ENCODE measurements at regions not wholly inside any gene's neighbourhood (a gene's known extent, or its start where the extent isn't known, plus 50 kb on each side); places are given as distances from the start of the nearest gene placed in this dataset.

DNA sequence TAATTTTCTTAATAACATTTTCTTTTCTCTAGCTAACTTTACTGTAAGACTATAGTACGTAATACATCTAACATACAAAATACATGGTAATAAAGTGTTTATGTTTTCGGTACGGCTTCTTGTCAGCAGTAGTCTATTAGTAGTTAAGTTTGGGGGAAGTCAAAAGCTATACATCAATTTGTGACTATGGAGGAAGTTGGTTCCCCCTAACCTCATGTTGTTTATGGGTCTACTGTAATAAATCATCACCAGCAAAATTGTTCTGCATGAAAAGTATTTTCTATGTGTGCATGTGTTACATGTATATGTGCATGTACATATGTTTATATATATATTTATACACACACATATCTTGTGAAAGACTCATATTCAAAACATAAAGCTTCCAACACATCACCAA is 303.0 kb downstream of the TRIB2 start:
- Histone ChIP-seq H3K79me2 (ENCODE audit: low read length) (no peaks in the 10 kb centered on the region), H3K36me3 (replicated peaks; ENCODE audit: insufficient read depth, low read length) (no peaks in the 10 kb centered on the region), H3K9me3 (replicated peaks; ENCODE audit: insufficient read depth, low read length) (no peaks in the 10 kb centered on the region), H3F3A (ENCODE audit: insufficient read depth, low read length) (no peaks in the 10 kb centered on the region), H3K4me2 (ENCODE audit: low read depth, low read length) (no peak overlapping the region), H4K20me1 (ENCODE audit: insufficient read depth, low read length) (no peaks in the 10 kb centered on the region), H3K9ac (ENCODE audit: low read length) (no peak overlapping the region), H2AFZ (ENCODE audit: low read length) (no peak overlapping the region), H3K9me2 (replicated peaks; ENCODE audit: insufficient read depth, low read length) (no peaks in the 10 kb centered on the region), H3K4me1 (ENCODE audit: low read length) (no peaks in the 10 kb centered on the region), H3K27me3 (replicated peaks; ENCODE audit: insufficient read depth, low read length) (no peaks in the 10 kb centered on the region), H3K4me3 (ENCODE audit: low read length) (no peak overlapping the region), H3K27ac (ENCODE audit: low read length) (no peak overlapping the region)
- TF ChIP-seq EZH2 (optimal IDR thresholded peaks at IDR 0.05; ENCODE audit: low read depth, low read length) = no peak
- no peak for TF ChIP-seq CTCF (IDR thresholded peaks at IDR 0.05; ENCODE audit: low read length)
- no peak for TF ChIP-seq EZH2phosphoT487 (IDR thresholded peaks at IDR 0.05; ENCODE audit: low read length)
- DNase-seq = no peak

DNA sequence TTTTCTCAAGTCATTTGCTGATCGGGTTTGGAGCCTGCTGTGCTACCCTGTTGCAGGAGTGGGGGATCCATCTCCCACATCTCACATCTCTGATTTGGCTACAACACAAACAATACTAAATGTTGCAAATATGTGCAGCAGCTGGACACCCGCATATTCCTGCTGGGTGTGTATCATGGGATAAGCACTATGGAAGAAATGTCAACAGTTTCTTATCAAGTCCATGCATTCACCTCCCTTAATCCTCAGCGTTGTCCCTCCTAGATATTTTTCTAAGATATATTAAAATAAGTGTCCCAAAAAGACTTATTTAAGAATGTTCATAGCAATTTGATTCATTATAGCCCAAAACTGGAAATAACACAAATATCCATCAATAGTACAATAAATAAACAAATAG is 303.7 kb downstream of the TRIB2 start:
- Histone ChIP-seq H2AFZ (ENCODE audit: low read length) (no peak overlapping the region), H3F3A (ENCODE audit: insufficient read depth, low read length) (no peaks in the 10 kb centered on the region), H3K9me2 (replicated peaks; ENCODE audit: insufficient read depth, low read length) (no peaks in the 10 kb centered on the region), H3K4me1 (ENCODE audit: low read length) (no peaks in the 10 kb centered on the region), H3K27ac (ENCODE audit: low read length) (no peak overlapping the region), H3K9ac (ENCODE audit: low read length) (no peak overlapping the region), H3K36me3 (replicated peaks; ENCODE audit: insufficient read depth, low read length) (no peaks in the 10 kb centered on the region), H3K4me2 (ENCODE audit: low read depth, low read length) (no peak overlapping the region), H3K27me3 (replicated peaks; ENCODE audit: insufficient read depth, low read length) (no peaks in the 10 kb centered on the region), H3K79me2 (ENCODE audit: low read length) (no peaks in the 10 kb centered on the region), H3K4me3 (ENCODE audit: low read length) (no peak overlapping the region), H4K20me1 (ENCODE audit: insufficient read depth, low read length) (no peaks in the 10 kb centered on the region), H3K9me3 (replicated peaks; ENCODE audit: insufficient read depth, low read length) (no peaks in the 10 kb centered on the region)
- no peak for TF ChIP-seq CTCF (IDR thresholded peaks at IDR 0.05; ENCODE audit: low read length)
- TF ChIP-seq EZH2phosphoT487 (IDR thresholded peaks at IDR 0.05; ENCODE audit: low read length) = no peak
- no peak for TF ChIP-seq EZH2 (optimal IDR thresholded peaks at IDR 0.05; ENCODE audit: low read depth, low read length)
- DNase-seq = no peak

DNA sequence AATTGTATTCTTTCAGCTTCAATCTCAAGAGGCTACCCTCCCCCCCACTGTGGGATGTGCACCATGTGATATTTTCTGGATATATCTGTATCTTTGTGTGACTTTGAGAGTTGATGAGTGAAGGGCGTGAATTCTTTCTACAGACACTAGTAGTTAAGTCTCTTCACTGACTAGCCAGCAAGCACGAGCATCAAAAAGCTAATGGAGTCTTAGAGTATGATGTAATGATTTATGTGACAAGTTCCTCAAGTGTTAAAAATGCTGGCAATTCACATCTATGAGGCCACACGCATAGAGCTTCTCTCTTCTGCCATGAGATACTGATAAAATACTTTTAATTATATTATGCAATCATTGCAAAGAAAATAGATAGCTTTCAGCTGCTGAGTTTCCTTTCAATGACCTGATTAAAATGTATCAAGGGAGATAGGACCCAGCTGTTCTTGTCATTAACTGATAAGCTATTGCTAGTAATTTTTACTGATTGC is 304.8 kb downstream of the TRIB2 start:
- Histone ChIP-seq H3K4me1 (ENCODE audit: low read length) (no peaks in the 10 kb centered on the region), H3K36me3 (replicated peaks; ENCODE audit: insufficient read depth, low read length) (no peaks in the 10 kb centered on the region), H3K27me3 (replicated peaks; ENCODE audit: insufficient read depth, low read length) (no peaks in the 10 kb centered on the region), H3F3A (ENCODE audit: insufficient read depth, low read length) (no peaks in the 10 kb centered on the region), H2AFZ (ENCODE audit: low read length) (no peak overlapping the region), H3K4me3 (ENCODE audit: low read length) (no peak overlapping the region), H3K9me2 (replicated peaks; ENCODE audit: insufficient read depth, low read length) (no peaks in the 10 kb centered on the region), H3K9me3 (replicated peaks; ENCODE audit: insufficient read depth, low read length) (no peaks in the 10 kb centered on the region), H3K9ac (ENCODE audit: low read length) (no peak overlapping the region), H3K79me2 (ENCODE audit: low read length) (no peaks in the 10 kb centered on the region), H4K20me1 (ENCODE audit: insufficient read depth, low read length) (no peaks in the 10 kb centered on the region), H3K4me2 (ENCODE audit: low read depth, low read length) (no peak overlapping the region), H3K27ac (ENCODE audit: low read length) (no peak overlapping the region)
- no peak for TF ChIP-seq EZH2phosphoT487 (IDR thresholded peaks at IDR 0.05; ENCODE audit: low read length)
- TF ChIP-seq CTCF (IDR thresholded peaks at IDR 0.05; ENCODE audit: low read length) = no peak
- no peak for DNase-seq
